GM23248 (cell line): ENCODE measurements at regions not wholly inside any gene's neighbourhood (a gene's known extent, or its start where the extent isn't known, plus 50 kb on each side); places are given as distances from the start of the nearest gene placed in this dataset.

ENCODE experiments used
- EZH2 ChIP-seq: fragments of 200-600 bp; sonication (generic); IDR thresholded peaks from 2 replicates; pipeline ENCODE4 v1.6.1; 2018; ENCODE audit warnings: antibody characterized with exemption, mild to moderate bottlenecking; ENCODE audit not compliant: insufficient read depth, poor library complexity, severe bottlenecking
- EZH2phosphoT487 ChIP-seq: fragments of 200-600 bp; sonication (generic); IDR thresholded peaks from 2 replicates; pipeline ENCODE4 v1.6.1; 2018; ENCODE audit warnings: antibody characterized with exemption, moderate library complexity, mild to moderate bottlenecking, low read depth; ENCODE audit not compliant: insufficient read depth

DNA sequence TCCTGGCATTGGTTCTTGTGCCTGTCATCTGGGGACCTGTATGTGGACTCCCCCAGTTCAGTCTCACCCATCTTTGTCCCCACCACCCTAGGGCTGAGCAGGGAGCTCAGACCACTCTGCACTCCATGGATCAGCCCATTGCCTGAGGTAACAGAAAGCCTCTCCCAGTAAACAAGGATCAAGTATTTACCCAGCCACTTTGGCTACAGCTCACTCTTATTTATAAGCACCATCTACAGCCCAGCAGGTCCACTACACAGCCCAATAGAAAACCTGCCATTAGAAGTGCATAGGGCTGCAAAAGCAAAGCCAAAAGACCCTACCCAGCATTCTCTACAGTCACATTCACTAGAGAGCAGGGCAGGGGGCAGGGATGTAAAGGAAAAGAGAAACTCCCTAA lies 335.0 kb upstream of the SYNCRIP start:
- TF ChIP-seq EZH2, result no peak
- TF ChIP-seq EZH2phosphoT487, result no peak
